H1 (cell line): ENCODE measurements at regions not wholly inside any gene's neighbourhood (a gene's known extent, or its start where the extent isn't known, plus 50 kb on each side); places are given as distances from the start of the nearest gene placed in this dataset.

Experiments used
- TAF1 ChIP-seq: IDR thresholded peaks from 2 replicates; pipeline ENCODE4 v1.6.1; 2011; ENCODE audit warnings: mild to moderate bottlenecking, low read depth, low read length
- TF ChIP-seq, protein P1 (sequence below), 3 experiments: IDR thresholded peaks; 1 replicate in 2 of 3; 2 replicates in 1 of 3; pipeline versions ENCODE4 v1.5.1 to v1.6.1; 2011; ENCODE audit warnings: low read length in 3 of 3, mild to moderate bottlenecking in 3 of 3, inconsistent platforms in 2 of 3, low read depth in 1 of 3, moderate library complexity in 1 of 3; ENCODE audit not compliant: insufficient read depth in 1 of 3; ENCODE audit errors: control extremely low read depth in 1 of 3

DNA sequence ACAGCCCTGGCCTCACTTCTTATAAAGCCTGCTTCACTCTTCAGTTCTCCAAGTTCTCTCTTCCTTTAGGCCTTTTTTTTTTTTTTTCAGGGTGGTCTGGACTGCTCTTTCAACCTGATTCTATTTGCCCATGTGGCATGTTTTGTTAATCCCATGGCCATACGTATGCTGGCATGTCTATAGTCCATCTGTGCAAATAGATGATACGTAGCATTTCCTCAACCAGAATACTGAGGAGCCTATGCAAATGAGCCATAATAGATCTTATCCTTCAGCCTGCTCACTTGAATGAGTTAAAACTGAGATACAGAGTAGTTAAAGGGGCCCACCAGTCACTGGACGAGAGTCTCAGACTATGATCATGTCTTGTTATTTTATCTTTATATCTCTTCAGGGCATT is 265.2 kb upstream of the CXCR4 start:
- TF ChIP-seq, protein P1, sequence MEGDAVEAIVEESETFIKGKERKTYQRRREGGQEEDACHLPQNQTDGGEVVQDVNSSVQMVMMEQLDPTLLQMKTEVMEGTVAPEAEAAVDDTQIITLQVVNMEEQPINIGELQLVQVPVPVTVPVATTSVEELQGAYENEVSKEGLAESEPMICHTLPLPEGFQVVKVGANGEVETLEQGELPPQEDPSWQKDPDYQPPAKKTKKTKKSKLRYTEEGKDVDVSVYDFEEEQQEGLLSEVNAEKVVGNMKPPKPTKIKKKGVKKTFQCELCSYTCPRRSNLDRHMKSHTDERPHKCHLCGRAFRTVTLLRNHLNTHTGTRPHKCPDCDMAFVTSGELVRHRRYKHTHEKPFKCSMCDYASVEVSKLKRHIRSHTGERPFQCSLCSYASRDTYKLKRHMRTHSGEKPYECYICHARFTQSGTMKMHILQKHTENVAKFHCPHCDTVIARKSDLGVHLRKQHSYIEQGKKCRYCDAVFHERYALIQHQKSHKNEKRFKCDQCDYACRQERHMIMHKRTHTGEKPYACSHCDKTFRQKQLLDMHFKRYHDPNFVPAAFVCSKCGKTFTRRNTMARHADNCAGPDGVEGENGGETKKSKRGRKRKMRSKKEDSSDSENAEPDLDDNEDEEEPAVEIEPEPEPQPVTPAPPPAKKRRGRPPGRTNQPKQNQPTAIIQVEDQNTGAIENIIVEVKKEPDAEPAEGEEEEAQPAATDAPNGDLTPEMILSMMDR (IDR thresholded peaks at IDR 0.05; ENCODE audit: control extremely low read depth in 1 of 3, insufficient read depth in 1 of 3, low read depth in 1 of 3, low read length in 3 of 3) = no peak
- no peak for TF ChIP-seq TAF1
